Skeletal muscle tissue (tissue), 3 donors: ENCODE measurements at regions not wholly inside any gene's neighbourhood (a gene's known extent, or its start where the extent isn't known, plus 50 kb on each side); places are given as distances from the start of the nearest gene placed in this dataset.

Experiments used
- H3K27ac ChIP-seq: one replicate; pipeline ENCODE4 v1.7.0; 2013; ENCODE audit warnings: mild to moderate bottlenecking, low read depth, low read length, inconsistent platforms
- H3K27me3 ChIP-seq, 3 donors: one replicate each; pipeline ENCODE4 v1.7.0; 2013; ENCODE audit warnings: low read length in 3 of 3; ENCODE audit not compliant: control insufficient read depth in 3 of 3, insufficient read depth in 3 of 3
- H3K36me3 ChIP-seq, 3 donors: one replicate each; pipeline ENCODE4 v1.7.0; 2013; ENCODE audit warnings: low read length in 3 of 3; ENCODE audit not compliant: control insufficient read depth in 3 of 3, insufficient read depth in 3 of 3
- H3K4me1 ChIP-seq, 3 donors: one replicate each; pipeline ENCODE4 v1.7.0; 2013; ENCODE audit warnings: low read length in 3 of 3, mild to moderate bottlenecking in 3 of 3; ENCODE audit not compliant: control insufficient read depth in 3 of 3, insufficient read depth in 3 of 3
- H3K4me3 ChIP-seq, 3 donors: one replicate each; pipeline ENCODE4 v1.7.0; 2013; ENCODE audit warnings: low read length in 3 of 3
- H3K9ac ChIP-seq, 3 donors: one replicate each; pipeline ENCODE4 v1.7.0; 2013; ENCODE audit warnings: low read length in 3 of 3, mild to moderate bottlenecking in 3 of 3, moderate library complexity in 2 of 3, low read depth in 1 of 3
- H3K9me3 ChIP-seq, 3 donors: one replicate each; pipeline ENCODE4 v1.7.0; 2013; ENCODE audit warnings: low read length in 3 of 3; ENCODE audit not compliant: control insufficient read depth in 3 of 3
- donor health status: Osteomylitis.

DNA sequence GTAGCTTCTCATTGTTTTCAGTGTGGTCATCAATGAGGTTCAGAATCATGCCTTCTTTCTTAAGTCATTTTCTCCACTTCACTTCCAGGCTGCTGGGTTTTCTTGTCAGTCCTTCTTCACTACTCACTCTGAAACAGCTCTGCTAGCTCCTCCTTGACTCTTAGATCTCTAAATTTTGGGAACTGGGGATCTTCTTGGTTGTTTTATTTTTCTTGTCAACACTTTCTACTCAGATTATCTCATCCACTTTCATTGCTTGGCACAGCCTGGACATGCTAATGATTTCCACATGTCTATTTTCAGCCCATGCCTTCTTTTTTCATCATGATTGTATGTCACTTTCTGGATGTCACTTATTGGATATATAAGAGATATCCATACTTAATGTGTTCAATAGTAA is 517.8 kb upstream of the DSEL start:
- no peaks in the 10 kb centered on the region for H3K4me1 ChIP-seq
- no peaks in the 10 kb centered on the region for H3K27me3 ChIP-seq
- no peaks in the 10 kb centered on the region for H3K9me3 ChIP-seq
- no peak overlapping the region for H3K9ac ChIP-seq
- no peaks in the 10 kb centered on the region for H3K36me3 ChIP-seq
- no peak overlapping the region for H3K4me3 ChIP-seq
- H3K27ac ChIP-seq: no peak overlapping the region

- H3K9ac ChIP-seq: no peak overlapping the region
- H3K9me3 ChIP-seq: no peaks in the 10 kb centered on the region
- H3K36me3 ChIP-seq: no peaks in the 10 kb centered on the region
- no peaks in the 10 kb centered on the region for H3K27me3 ChIP-seq
- H3K4me1 ChIP-seq: no peaks in the 10 kb centered on the region
- H3K4me3 ChIP-seq: no peak overlapping the region
- H3K27ac ChIP-seq: no peak overlapping the region
Measured at GRCh38 chr18:68033466-68033865, 516.9 kb upstream of the DSEL start.

- Histone ChIP-seq H3K36me3 (no peaks in the 10 kb centered on the region), H3K9me3 (no peaks in the 10 kb centered on the region), H3K4me1 (no peaks in the 10 kb centered on the region), H3K27me3 (no peaks in the 10 kb centered on the region), H3K9ac (no peak overlapping the region), H3K27ac (no peak overlapping the region), H3K4me3 (no peak overlapping the region)
Measured at GRCh38 chr18:68024716-68025115, 508.2 kb upstream of the DSEL start.

GRCh38 chr18:68017385-68017784 is 500.9 kb upstream of the DSEL start:
- Histone ChIP-seq H3K4me3 (no peak overlapping the region), H3K9ac (no peak overlapping the region), H3K27ac (no peak overlapping the region), H3K4me1 (no peaks in the 10 kb centered on the region), H3K9me3 (no peaks in the 10 kb centered on the region), H3K27me3 (no peaks in the 10 kb centered on the region), H3K36me3 (no peaks in the 10 kb centered on the region)

GRCh38 chr18:67997496-67997895 is 481.0 kb upstream of the DSEL start:
- H3K27me3 ChIP-seq: no peaks in the 10 kb centered on the region
- H3K9me3 ChIP-seq: no peaks in the 10 kb centered on the region
- no peak overlapping the region for H3K4me3 ChIP-seq
- H3K9ac ChIP-seq: no peak overlapping the region
- H3K36me3 ChIP-seq: no peaks in the 10 kb centered on the region
- no peaks in the 10 kb centered on the region for H3K4me1 ChIP-seq
- no peak overlapping the region for H3K27ac ChIP-seq

- H3K4me1 ChIP-seq: no peaks in the 10 kb centered on the region
- no peaks in the 10 kb centered on the region for H3K36me3 ChIP-seq
- H3K9ac ChIP-seq: no peak overlapping the region
- no peak overlapping the region for H3K4me3 ChIP-seq
- H3K27me3 ChIP-seq: no peaks in the 10 kb centered on the region
- H3K9me3 ChIP-seq: no peaks in the 10 kb centered on the region
- no peak overlapping the region for H3K27ac ChIP-seq
Measured at GRCh38 chr18:67995769-67996168, 479.2 kb upstream of the DSEL start.

GRCh38 chr18:67980241-67980640 is 463.7 kb upstream of the DSEL start:
- Histone ChIP-seq H3K4me3 (no peak overlapping the region), H3K27me3 (no peaks in the 10 kb centered on the region), H3K36me3 (no peaks in the 10 kb centered on the region), H3K9ac (no peak overlapping the region), H3K27ac (no peak overlapping the region), H3K9me3 (no peaks in the 10 kb centered on the region), H3K4me1 (no peaks in the 10 kb centered on the region)

DNA sequence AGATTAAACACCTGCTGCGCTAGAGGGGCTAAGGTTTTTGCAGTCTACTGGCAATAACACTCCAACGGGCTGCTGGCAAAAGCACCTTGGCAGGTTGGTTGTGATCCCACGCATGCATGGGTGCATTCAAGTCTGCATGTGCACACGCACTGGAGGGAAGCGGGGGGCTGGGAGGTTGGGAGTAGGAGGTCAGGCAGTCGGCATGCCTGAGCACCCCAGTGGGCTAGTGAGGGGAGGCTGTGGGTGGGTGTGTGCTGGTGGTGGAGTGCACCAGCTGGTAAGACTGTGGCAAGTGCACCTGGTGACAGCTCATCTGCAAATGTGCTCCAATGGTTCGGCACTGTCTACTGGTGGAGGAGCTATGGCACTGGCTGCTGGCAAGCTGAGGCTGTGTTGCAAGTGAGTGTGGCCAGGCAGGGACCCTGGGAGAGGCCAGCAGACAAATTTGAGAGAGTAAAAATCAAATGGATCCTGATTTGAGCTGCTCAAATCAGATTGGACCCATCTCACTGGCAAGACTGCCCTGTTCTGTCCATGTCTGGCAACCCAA is 460.6 kb upstream of the DSEL start:
- H3K9ac ChIP-seq: no peak overlapping the region
- H3K9me3 ChIP-seq: no peaks in the 10 kb centered on the region
- no peaks in the 10 kb centered on the region for H3K36me3 ChIP-seq
- no peaks in the 10 kb centered on the region for H3K4me1 ChIP-seq
- H3K27ac ChIP-seq: no peak overlapping the region
- H3K27me3 ChIP-seq: no peaks in the 10 kb centered on the region
- H3K4me3 ChIP-seq: no peak overlapping the region

DNA sequence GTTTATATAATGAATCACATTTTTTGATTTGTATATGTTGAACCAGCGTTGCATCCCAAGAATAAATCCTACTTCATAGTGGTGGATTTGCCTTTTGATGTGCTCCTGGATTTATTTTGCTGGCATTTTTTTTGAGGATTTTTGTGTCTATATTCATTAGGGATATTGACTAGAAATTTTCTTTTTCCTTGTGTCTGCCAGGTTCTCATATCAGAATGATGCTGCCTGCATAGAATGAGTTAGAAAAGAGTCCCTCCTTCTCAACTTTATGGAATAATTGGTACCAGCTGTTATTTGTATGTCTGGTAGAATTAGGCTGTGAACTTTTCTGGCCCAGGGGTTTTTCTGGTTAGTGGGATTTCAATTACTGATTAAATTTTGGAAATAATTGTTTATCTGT is 457.4 kb upstream of the DSEL start:
- H3K4me1 ChIP-seq: no peaks in the 10 kb centered on the region
- no peak overlapping the region for H3K4me3 ChIP-seq
- H3K36me3 ChIP-seq: no peaks in the 10 kb centered on the region
- no peaks in the 10 kb centered on the region for H3K27me3 ChIP-seq
- no peaks in the 10 kb centered on the region for H3K9me3 ChIP-seq
- no peak overlapping the region for H3K27ac ChIP-seq
- no peak overlapping the region for H3K9ac ChIP-seq

GRCh38 chr18:67969458-67969857 is 452.9 kb upstream of the DSEL start:
- no peak overlapping the region for H3K27ac ChIP-seq
- no peaks in the 10 kb centered on the region for H3K27me3 ChIP-seq
- H3K9me3 ChIP-seq: no peaks in the 10 kb centered on the region
- no peaks in the 10 kb centered on the region for H3K4me1 ChIP-seq
- no peaks in the 10 kb centered on the region for H3K36me3 ChIP-seq
- H3K4me3 ChIP-seq: no peak overlapping the region
- H3K9ac ChIP-seq: no peak overlapping the region

DNA sequence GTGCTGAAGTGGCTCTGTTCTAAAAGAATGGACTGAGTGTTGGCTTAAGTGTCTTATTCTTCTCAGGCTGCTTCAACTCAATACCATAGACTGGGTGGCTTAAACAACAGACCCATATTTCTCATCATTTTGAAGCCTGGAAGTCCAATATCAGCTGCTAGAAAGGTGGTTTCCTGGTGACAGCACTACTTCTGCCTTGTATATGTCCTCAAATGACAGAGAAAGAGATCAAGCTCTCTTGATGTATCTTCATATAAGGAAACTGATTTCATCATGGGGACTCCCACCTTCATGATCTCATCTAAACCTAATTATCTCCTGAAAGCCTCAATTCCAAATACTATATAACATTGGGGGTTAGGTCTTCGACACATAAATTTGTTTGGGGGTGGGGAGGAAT is 449.7 kb upstream of the DSEL start:
- H3K4me3 ChIP-seq: no peak overlapping the region
- H3K4me1 ChIP-seq: no peaks in the 10 kb centered on the region
- no peak overlapping the region for H3K27ac ChIP-seq
- no peaks in the 10 kb centered on the region for H3K36me3 ChIP-seq
- no peaks in the 10 kb centered on the region for H3K9me3 ChIP-seq
- H3K27me3 ChIP-seq: no peaks in the 10 kb centered on the region
- H3K9ac ChIP-seq: no peak overlapping the region
